Progenitor cell of endocrine pancreas (in vitro differentiated cells): ENCODE measurements at regions not wholly inside any gene's neighbourhood (a gene's known extent, or its start where the extent isn't known, plus 50 kb on each side); places are given as distances from the start of the nearest gene placed in this dataset.

ENCODE experiments used
- DNase-seq: peaks from one replicate; pipeline ENCODE4 v3.0.0; 2021; ENCODE audit warnings: low spot score; ENCODE audit not compliant: unreplicated experiment
- H3K27ac Mint-ChIP-seq: 2 replicates; pipeline ENCODE4 v1.8.0; 2021; ENCODE audit warnings: mild to moderate bottlenecking, moderate library complexity, mixed read lengths
- H3K27me3 Mint-ChIP-seq: 2 replicates; pipeline ENCODE4 v1.8.0; 2021; ENCODE audit warnings: mixed read lengths
- H3K36me3 Mint-ChIP-seq: 2 replicates; pipeline ENCODE4 v1.8.0; 2022; ENCODE audit warnings: mixed read lengths; ENCODE audit not compliant: insufficient read depth
- H3K4me1 Mint-ChIP-seq: 2 replicates; pipeline ENCODE4 v1.8.0; 2021; ENCODE audit warnings: low read depth, mixed read lengths
- H3K4me3 Mint-ChIP-seq: 2 replicates; pipeline ENCODE4 v1.8.0; 2021; ENCODE audit warnings: low read depth, mild to moderate bottlenecking, moderate library complexity, mixed read lengths
- H3K9me3 Mint-ChIP-seq: 2 replicates; pipeline ENCODE4 v1.8.0; 2021; ENCODE audit warnings: low read depth, mixed read lengths
- CTCF ChIP-seq: fragments of 200-600 bp; sonication (generic); IDR thresholded peaks from one replicate; pipeline ENCODE4 v1.5.0; 2021; ENCODE audit warnings: antibody characterized with exemption, mild to moderate bottlenecking; ENCODE audit not compliant: unreplicated experiment

DNA sequence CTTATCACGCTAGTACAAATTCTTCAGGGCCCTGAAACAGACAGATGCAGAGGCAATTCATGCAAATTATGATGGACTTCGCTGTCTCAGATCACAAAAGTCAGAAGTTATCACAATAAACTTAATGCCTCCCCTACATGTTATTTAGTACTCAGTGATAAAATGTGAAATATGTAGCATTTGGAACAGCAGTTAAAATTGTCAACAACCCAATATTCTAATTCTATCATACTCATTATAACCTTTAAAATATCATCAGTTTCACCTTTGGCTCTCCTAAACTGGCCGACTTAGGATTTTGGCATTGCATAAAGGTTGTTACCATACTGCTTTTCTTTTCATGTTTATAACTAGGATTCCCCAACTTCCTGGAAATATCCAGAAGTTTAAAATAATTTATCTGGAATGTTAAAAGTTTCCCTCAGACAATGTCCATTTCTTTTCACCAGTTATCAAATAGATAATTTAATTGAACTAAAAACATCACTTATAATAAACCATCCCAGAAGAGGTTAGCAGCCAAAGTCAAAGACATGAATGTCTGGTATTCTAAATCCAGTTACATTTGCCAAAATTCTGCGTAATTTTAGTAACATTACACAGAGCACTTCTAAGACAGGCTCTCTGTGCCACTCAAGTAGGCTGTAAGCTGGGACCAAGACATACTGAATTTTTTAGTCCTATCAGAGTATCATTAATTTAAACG lies 239.8 kb downstream of the RBM43 start:
- no peaks in the 10 kb centered on the region for H3K36me3 Mint-ChIP-seq
- peaks cover 4% of the 10 kb centered on the region for H3K4me1 Mint-ChIP-seq
- TF ChIP-seq CTCF = no peak
- no peak overlapping the region for H3K27ac Mint-ChIP-seq
- peaks cover 3% of the 10 kb centered on the region for H3K27me3 Mint-ChIP-seq
- DNase-seq = no peak
- H3K9me3 Mint-ChIP-seq = peaks cover 3% of the 10 kb centered on the region
- no peak overlapping the region for H3K4me3 Mint-ChIP-seq

DNA sequence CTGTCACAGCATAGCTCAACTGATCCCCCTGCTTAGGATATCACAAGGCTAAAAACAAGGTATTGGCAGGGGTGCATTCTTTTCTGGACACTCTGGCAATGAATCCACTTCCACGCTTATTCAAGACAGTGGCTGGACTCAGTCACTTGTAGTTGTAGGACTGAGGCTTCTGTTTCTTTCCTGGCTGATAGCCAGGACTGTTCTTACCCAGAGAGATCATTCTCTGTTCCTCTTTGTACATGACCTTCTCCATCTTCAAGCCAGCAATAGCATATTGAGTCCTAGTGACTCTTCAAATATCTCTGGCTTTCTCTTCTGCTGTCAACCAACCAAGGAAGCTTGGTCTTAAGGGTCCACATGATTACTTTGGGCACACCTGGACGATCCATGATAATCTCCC lies 241.3 kb downstream of the RBM43 start:
- peaks cover 4% of the 10 kb centered on the region for H3K4me1 Mint-ChIP-seq
- H3K27me3 Mint-ChIP-seq = peaks cover 3% of the 10 kb centered on the region
- H3K27ac Mint-ChIP-seq = no peak overlapping the region
- H3K4me3 Mint-ChIP-seq = no peak overlapping the region
- no peak for TF ChIP-seq CTCF
- no peak for DNase-seq
- no peaks in the 10 kb centered on the region for H3K36me3 Mint-ChIP-seq
- H3K9me3 Mint-ChIP-seq = peaks cover 3% of the 10 kb centered on the region

DNA sequence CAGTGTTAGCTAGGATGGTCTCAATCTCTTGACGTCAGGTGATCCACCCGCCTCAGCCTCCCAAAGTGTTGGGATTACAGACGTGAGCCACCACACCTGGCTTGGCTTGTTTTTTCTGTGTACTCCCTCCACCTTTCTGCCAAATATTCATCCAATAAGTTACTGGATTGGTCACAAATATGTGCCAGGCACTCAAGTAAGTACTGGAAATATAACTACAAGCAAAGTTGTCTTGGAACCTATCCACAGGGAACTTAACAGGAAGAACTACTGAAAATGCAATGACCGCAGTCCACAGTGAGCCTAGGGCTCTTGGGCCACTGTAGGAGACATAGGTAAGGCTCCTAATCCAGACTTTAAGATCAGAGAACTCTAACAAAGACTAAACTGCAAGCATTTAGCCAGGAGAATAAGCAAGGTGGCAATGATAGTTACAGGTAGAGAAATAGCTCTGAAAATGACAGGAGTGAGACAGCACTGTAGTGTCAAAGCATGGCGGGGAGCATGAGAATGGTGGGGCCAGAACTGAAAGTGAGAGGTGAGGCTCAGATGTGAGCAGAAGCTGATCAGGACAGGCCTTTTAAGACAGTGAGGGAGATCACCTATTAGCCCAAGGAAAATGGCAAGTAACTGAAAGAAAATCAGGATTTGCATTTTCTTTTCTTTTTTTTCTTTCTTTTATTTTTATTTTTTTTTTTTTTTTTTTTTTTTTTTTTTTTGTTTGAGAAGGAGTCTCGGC lies 252.1 kb downstream of the RBM43 start:
- no peak overlapping the region for H3K4me3 Mint-ChIP-seq
- no peak for TF ChIP-seq CTCF
- H3K4me1 Mint-ChIP-seq = no peaks in the 10 kb centered on the region
- no peaks in the 10 kb centered on the region for H3K27me3 Mint-ChIP-seq
- no peak overlapping the region for H3K27ac Mint-ChIP-seq
- H3K36me3 Mint-ChIP-seq = no peaks in the 10 kb centered on the region
- no peak for DNase-seq
- H3K9me3 Mint-ChIP-seq = no peaks in the 10 kb centered on the region

DNA sequence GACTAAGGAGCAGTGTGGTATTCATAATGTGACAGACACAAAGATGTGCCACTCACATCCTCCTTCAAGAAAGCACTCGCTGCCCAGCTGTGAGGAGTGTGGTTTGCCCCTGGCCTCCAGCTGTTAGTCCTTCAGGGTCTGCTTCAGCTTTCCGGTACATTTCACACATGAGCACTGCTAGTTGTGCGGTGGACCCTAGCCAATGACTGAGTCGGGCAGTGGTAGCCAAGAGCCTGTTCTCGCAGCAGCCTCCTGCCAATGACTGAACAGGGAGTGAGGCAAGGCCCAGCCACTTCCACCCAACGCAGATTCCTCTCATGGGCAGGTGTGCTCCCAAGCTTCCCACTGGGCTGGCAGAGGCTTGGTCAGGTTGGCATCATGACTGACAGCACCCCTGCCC lies 254.3 kb downstream of the RBM43 start:
- no peak overlapping the region for H3K27ac Mint-ChIP-seq
- no peaks in the 10 kb centered on the region for H3K4me1 Mint-ChIP-seq
- H3K36me3 Mint-ChIP-seq = no peaks in the 10 kb centered on the region
- no peaks in the 10 kb centered on the region for H3K27me3 Mint-ChIP-seq
- no peak for DNase-seq
- no peak for TF ChIP-seq CTCF
- no peak overlapping the region for H3K4me3 Mint-ChIP-seq
- H3K9me3 Mint-ChIP-seq = no peaks in the 10 kb centered on the region

DNA sequence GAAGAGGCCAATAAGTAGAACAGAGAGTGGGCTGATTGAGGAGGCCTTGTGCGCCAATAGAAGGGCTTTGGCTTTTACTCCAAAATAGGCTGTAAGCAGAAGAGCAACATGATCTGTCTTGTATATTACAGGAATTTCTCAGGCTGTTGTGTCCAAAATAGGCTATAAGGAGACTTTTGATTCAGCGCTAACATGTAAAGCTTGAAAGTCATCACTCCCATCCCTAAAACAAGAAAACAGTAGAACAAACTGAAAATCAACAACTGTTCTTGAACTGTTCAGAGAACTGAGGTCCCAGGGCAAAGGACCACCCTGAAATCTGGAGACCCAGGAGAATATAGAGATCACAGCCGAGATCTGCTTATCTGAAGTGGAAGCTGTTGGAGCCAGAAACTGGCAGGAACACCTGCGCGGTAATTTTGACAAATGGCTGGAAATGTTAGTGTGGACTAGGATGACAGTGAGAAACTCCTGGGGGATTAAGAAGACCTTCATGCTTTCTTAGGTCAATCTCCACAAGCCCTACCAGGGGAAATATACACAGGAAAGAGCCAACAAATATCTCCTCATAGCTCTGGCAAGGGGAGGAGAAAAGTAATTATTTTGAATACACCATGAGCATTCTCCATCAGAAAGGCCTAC lies 258.6 kb downstream of the RBM43 start:
- no peak overlapping the region for H3K27ac Mint-ChIP-seq
- no peaks in the 10 kb centered on the region for H3K27me3 Mint-ChIP-seq
- DNase-seq = no peak
- no peaks in the 10 kb centered on the region for H3K4me1 Mint-ChIP-seq
- no peaks in the 10 kb centered on the region for H3K9me3 Mint-ChIP-seq
- H3K36me3 Mint-ChIP-seq = no peaks in the 10 kb centered on the region
- no peak for TF ChIP-seq CTCF
- no peak overlapping the region for H3K4me3 Mint-ChIP-seq
